OCI-LY1 (cell line): ENCODE measurements at regions not wholly inside any gene's neighbourhood (a gene's known extent, or its start where the extent isn't known, plus 50 kb on each side); places are given as distances from the start of the nearest gene placed in this dataset.
"Not testable (repeated sequence)": the region's sequence is repeated elsewhere in the genome, so short reads cannot be mapped to it uniquely, and the experiment has no call there.

Experiments
- H2AFZ ChIP-seq: fragments of 200-600 bp; sonication (generic), shearing (Covaris generic); 2 replicates; pipeline ENCODE4 v1.6.0; 2014; ENCODE audit warnings: antibody characterized with exemption, mild to moderate bottlenecking, low read length
- H3F3A ChIP-seq: fragments of 200-600 bp; sonication (generic), shearing (Covaris generic); 2 replicates; pipeline ENCODE4 v1.6.0; 2014; ENCODE audit warnings: mild to moderate bottlenecking, antibody characterized with exemption, low read length, moderate library complexity; ENCODE audit not compliant: insufficient read depth
- H3K27ac ChIP-seq: fragments of 200-600 bp; sonication (generic); 2 replicates; pipeline ENCODE4 v1.5.1; 2014; ENCODE audit warnings: low read length, mixed run types, mild to moderate bottlenecking, low read depth; ENCODE audit not compliant: poor library complexity, severe bottlenecking
- H3K27me3 ChIP-seq: fragments of 200-600 bp; sonication (generic); 2 replicates; pipeline ENCODE4 v1.6.0; 2014; ENCODE audit warnings: antibody characterized with exemption, mild to moderate bottlenecking, low read length, moderate library complexity; ENCODE audit not compliant: insufficient read depth
- H3K36me3 ChIP-seq: fragments of 200-600 bp; sonication (generic); 2 replicates; pipeline ENCODE4 v1.6.1; 2014; ENCODE audit warnings: mild to moderate bottlenecking, antibody characterized with exemption, low read length, moderate library complexity, mixed read lengths; ENCODE audit not compliant: insufficient read depth
- H3K4me1 ChIP-seq: fragments of 200-600 bp; sonication (generic); 2 replicates; pipeline ENCODE4 v1.5.1; 2014; ENCODE audit warnings: mild to moderate bottlenecking, low read length, moderate library complexity; ENCODE audit not compliant: insufficient read depth, severe bottlenecking
- H3K4me2 ChIP-seq: fragments of 200-600 bp; sonication (generic), shearing (Covaris generic); 2 replicates; pipeline ENCODE4 v1.6.1; 2014; ENCODE audit warnings: low read length
- H3K4me3 ChIP-seq: fragments of 200-600 bp; sonication (generic); 2 replicates; pipeline ENCODE4 v1.5.1; 2014; ENCODE audit warnings: low read length, low read depth, mild to moderate bottlenecking, mixed read lengths; ENCODE audit not compliant: poor library complexity, severe bottlenecking
- H3K79me2 ChIP-seq: fragments of 200-600 bp; shearing (Covaris generic); 2 replicates; pipeline ENCODE4 v1.6.1; 2016; ENCODE audit warnings: mixed run types, low read length, mixed read lengths; ENCODE audit not compliant: insufficient read depth
- H3K9ac ChIP-seq: fragments of 200-600 bp; sonication (generic), shearing (Covaris generic); 2 replicates; pipeline ENCODE4 v1.6.1; 2014; ENCODE audit warnings: mild to moderate bottlenecking, low read length, mixed read lengths
- H3K9me2 ChIP-seq: fragments of 200-600 bp; sonication (generic), shearing (Covaris generic); 2 replicates; pipeline ENCODE4 v1.6.1; 2014; ENCODE audit warnings: low read depth, mild to moderate bottlenecking, low read length, mixed read lengths
- H3K9me3 ChIP-seq: fragments of 200-600 bp; shearing (Covaris generic); 2 replicates; pipeline ENCODE4 v1.6.1; 2014; ENCODE audit warnings: low read length, mixed read lengths
- H4K20me1 ChIP-seq: fragments of 200-600 bp; sonication (generic), shearing (Covaris generic); 2 replicates; pipeline ENCODE4 v1.6.0; 2016; ENCODE audit warnings: mild to moderate bottlenecking, low read length; ENCODE audit not compliant: insufficient read depth
- CTCF ChIP-seq: fragments of 200-600 bp; sonication (generic), shearing (Covaris generic); IDR thresholded peaks from 2 replicates; pipeline ENCODE4 v1.5.1; 2017; ENCODE audit warnings: mild to moderate bottlenecking, antibody characterized with exemption, low read length, moderate library complexity, mixed read lengths
- EZH2 ChIP-seq: fragments of 200-600 bp; sonication (generic), shearing (Covaris generic); IDR thresholded peaks from 2 replicates; pipeline ENCODE4 v1.8.0; 2017; ENCODE audit warnings: borderline replicate concordance, mixed run types, mild to moderate bottlenecking, antibody characterized with exemption, low read length, moderate library complexity, mixed read lengths

- no peak overlapping the region for H3K4me2 ChIP-seq
- no peaks in the 10 kb centered on the region for H3K9me3 ChIP-seq
- no peaks in the 10 kb centered on the region for H3F3A ChIP-seq
- no peaks in the 10 kb centered on the region for H3K79me2 ChIP-seq
- H3K9me2 ChIP-seq, result no peaks in the 10 kb centered on the region
- no peaks in the 10 kb centered on the region for H3K27me3 ChIP-seq
- H3K27ac ChIP-seq, result no peak overlapping the region
- no peak overlapping the region for H3K4me3 ChIP-seq
- H3K9ac ChIP-seq, result no peak overlapping the region
- TF ChIP-seq EZH2, result no peak
- no peak for TF ChIP-seq CTCF
- no peaks in the 10 kb centered on the region for H3K36me3 ChIP-seq
- no peak overlapping the region for H2AFZ ChIP-seq
- no peaks in the 10 kb centered on the region for H3K4me1 ChIP-seq
- H4K20me1 ChIP-seq, result no peaks in the 10 kb centered on the region
These were observed 399.2 kb downstream of the IPO8 start for GRCh38 chr12:30296486-30296885.

- Histone ChIP-seq H2AFZ (no peak overlapping the region), H3F3A (no peaks in the 10 kb centered on the region), H3K4me3 (no peak overlapping the region), H3K79me2 (no peaks in the 10 kb centered on the region), H3K27ac (no peak overlapping the region), H4K20me1 (no peaks in the 10 kb centered on the region), H3K27me3 (no peaks in the 10 kb centered on the region), H3K9me3 (no peaks in the 10 kb centered on the region), H3K4me1 (no peaks in the 10 kb centered on the region), H3K9ac (no peak overlapping the region), H3K36me3 (no peaks in the 10 kb centered on the region), H3K9me2 (no peaks in the 10 kb centered on the region), H3K4me2 (no peak overlapping the region)
- TF ChIP-seq CTCF (peak; percentile 54; the same call in 1 of the 2 replicates), EZH2 (no peak)
These were observed 409.2 kb downstream of the IPO8 start for GRCh38 chr12:30286345-30286926.

- no peaks in the 10 kb centered on the region for H3K27me3 ChIP-seq
- no peaks in the 10 kb centered on the region for H3F3A ChIP-seq
- TF ChIP-seq CTCF (no peak), EZH2 (no peak)
- H3K36me3 ChIP-seq, result no peaks in the 10 kb centered on the region
- H3K4me3 ChIP-seq, result no peak overlapping the region
- no peaks in the 10 kb centered on the region for H3K9me3 ChIP-seq
- no peaks in the 10 kb centered on the region for H3K79me2 ChIP-seq
- H4K20me1 ChIP-seq, result no peaks in the 10 kb centered on the region
- no peak overlapping the region for H3K9ac ChIP-seq
- H3K4me2 ChIP-seq, result no peak overlapping the region
- no peak overlapping the region for H3K27ac ChIP-seq
- H2AFZ ChIP-seq, result no peak overlapping the region
- H3K4me1 ChIP-seq, result no peaks in the 10 kb centered on the region
- H3K9me2 ChIP-seq, result no peaks in the 10 kb centered on the region
These were observed 417.3 kb downstream of the IPO8 start for GRCh38 chr12:30278401-30278800.

- H3K9ac ChIP-seq, H2AFZ ChIP-seq, H3K4me2 ChIP-seq, H3K4me3 ChIP-seq, H3K27ac ChIP-seq, H3K27me3 ChIP-seq, H3K36me3 ChIP-seq, H3K79me2 ChIP-seq, H3K9me3 ChIP-seq, H3K9me2 ChIP-seq, H3F3A ChIP-seq, H3K4me1 ChIP-seq, H4K20me1 ChIP-seq: not testable (repeated sequence)
These were observed 423.2 kb downstream of the IPO8 start for GRCh38 chr12:30272515-30272914.
